HG02884 (cell line): ENCODE measurements at regions not wholly inside any gene's neighbourhood (a gene's known extent, or its start where the extent isn't known, plus 50 kb on each side); places are given as distances from the start of the nearest gene placed in this dataset.

Experiments used
- ATAC-seq: cut with Tn5 transposase; IDR thresholded peaks from one replicate; pipeline ENCODE4 v1.9.1; 2021; ENCODE audit warnings: mild to moderate bottlenecking, moderate library complexity; ENCODE audit not compliant: unreplicated experiment

DNA sequence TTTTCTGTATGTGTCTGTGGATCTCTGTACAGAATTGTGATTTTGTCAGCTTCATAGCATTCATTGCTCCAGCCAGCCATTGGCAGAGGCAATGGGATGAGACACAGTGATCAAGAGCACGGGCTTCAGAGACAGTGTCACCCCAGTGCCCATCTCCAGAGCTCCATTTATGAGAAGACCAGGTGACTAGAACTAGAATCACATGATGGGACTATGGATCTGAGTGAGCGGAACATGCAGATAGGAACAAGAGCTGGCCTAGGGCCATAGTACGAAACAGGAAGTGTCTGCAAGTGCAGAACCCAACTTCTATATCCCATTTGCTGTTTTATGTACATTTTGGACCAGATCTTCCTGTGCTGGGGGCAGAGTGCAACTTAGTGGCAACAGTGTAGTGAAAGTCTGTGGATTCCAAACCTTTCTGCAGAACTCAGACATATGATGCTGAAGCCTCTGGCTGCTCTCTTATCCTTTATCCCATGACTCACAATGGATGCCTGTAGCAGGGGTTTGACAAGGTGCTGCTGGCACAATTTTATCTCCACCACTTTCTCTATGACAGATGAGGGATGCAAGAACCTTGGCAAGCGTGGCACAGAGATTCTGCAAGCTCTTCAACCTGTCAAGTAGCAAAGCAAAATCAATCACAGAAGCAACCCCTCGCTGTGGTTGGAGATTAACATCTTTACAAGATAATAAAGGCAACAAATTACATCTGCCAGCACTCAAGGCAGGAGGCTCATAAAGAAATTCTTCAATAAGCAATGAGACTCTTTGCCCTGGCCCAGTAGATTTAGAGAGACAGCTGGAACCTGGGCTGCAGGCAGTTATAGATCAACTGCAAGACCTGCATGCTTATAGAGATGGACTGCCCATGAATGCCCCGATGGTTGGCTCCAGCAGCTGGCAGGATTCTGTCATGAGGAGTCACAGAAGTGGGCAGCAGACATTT is 681.3 kb downstream of the TNS3 start:
- no peak for ATAC-seq

DNA sequence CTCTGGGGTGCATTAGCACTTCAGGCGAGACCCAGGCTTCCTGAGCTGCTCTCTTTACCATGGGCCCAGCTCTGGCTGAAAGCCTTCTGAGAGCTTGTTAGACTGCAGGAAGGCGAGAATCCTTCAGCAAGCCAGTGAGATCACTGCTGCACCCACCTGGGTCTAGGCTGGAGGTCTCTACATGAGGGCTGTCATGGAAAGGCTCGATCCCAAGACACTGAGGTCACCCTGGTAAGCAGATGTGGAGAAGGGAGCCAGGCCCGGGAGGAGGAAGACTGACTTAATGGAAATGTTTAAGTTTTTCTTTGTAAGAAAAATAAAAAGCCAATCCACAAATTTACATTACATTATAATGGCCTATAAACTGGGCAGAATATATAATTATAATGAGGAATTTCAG is 684.5 kb downstream of the TNS3 start:
- no peak for ATAC-seq

DNA sequence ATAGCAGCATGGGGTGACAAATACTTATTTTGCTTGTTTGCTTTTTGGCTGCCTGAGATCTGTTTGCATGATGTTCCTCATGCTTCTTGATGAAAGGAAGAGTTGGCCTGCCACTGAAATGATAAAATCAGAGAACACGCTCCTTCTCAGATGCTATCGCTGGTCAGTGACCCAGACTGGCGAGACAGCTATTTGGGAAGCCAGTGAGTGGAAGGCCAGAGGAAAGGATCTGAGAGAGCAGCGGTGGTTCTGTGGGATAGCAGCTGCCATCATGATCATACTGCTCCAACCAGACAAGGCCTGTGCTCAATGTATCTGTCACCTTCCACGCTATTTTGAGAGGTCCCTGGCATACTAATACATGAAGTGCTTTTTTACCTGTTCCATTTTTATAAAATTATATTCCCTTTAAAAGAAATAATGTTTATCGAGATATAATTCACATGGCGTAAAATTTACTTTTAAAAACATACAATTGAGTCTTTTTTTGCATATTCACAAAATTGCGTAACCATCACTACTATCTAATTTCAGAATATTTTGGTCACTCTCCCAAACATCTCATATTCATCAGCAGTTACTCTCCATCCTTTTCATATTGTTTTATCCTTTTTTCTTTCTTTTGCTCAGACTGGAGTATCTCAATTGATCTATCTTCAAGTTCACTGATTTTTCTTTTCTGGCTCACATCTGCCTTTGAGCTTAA is 695.1 kb downstream of the TNS3 start:
- ATAC-seq: no peak

DNA sequence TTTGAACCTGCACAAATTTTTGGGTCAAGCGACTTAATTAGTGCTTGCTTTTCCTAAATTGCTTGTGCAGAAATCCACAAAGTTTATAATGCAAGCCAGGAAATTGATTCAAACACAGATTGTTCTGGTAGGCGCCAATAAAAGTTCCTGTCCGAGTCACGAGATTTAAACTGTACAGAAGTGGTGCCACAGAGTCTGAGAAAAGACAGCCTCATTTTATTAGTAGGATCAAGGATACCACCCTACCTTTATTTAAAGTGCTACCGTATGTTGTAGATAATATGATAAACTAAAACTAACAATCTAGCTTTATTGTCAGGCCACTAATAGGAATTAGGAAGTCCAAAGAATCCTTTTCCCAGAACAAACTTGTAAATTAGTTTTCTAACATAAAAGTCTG is 696.7 kb downstream of the TNS3 start:
- no peak for ATAC-seq

DNA sequence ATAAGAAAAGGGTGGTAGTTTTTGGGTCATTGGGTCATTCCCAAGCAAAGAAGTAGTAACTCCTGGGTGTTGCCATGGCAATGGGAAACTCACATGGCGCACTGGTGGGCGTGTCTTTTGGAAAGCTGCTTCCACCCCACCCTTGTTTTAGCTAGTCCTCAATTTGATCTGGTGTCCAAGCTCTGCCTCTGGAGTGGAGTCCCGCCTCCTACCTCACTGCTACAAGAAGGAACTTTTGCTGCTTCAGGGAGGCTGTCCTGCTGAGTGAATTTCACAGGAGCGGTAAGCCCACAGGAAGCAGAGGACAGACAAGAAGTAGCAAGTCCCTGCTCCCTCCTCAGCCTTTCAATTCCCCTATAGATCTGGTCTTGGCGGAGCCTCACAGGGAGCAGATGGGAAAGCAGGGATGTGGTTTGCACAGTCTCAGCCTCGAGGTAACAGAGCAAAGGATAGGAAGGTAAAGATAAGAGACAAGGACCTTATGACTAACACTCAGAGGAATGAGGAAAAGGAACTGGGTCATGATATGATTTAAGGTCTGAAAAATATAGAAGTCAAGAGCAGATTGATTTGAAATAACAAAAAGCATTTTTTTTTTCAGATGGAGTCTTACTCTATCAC is 700.3 kb downstream of the TNS3 start:
- no peak for ATAC-seq

- no peak for ATAC-seq
Observed at GRCh38 chr7:46880508-46881196, 701.3 kb downstream of the TNS3 start.

DNA sequence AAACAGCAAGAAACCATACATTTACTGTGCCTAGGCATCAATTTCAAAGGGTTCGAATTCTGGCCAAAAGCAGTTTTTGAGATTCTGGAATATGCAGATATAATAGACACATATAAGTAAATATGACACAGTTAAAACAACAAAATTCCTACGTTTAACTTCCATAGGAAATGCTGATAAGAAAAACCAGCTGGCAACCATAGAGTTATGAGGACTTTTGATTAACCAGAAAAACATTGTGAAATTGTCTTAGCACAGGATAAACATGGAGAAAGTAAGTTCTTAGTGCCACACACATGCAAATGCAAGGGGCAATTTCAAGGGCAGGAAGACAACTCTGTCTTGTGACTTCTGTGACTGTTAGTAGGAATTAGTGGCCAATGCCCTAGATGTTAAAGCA is 702.1 kb downstream of the TNS3 start:
- no peak for ATAC-seq

- ATAC-seq: no peak
Observed at GRCh38 chr7:46871516-46871915, 710.4 kb downstream of the TNS3 start.

GRCh38 chr7:46864716-46865115 is 717.2 kb downstream of the TNS3 start:
- ATAC-seq: no peak

- no peak for ATAC-seq
Observed at GRCh38 chr7:46859963-46860475, 721.9 kb downstream of the TNS3 start.

- no peak for ATAC-seq
Observed at GRCh38 chr7:46855851-46856250, 726.1 kb downstream of the TNS3 start.

GRCh38 chr7:46854958-46855473 is 726.9 kb downstream of the TNS3 start:
- no peak for ATAC-seq

DNA sequence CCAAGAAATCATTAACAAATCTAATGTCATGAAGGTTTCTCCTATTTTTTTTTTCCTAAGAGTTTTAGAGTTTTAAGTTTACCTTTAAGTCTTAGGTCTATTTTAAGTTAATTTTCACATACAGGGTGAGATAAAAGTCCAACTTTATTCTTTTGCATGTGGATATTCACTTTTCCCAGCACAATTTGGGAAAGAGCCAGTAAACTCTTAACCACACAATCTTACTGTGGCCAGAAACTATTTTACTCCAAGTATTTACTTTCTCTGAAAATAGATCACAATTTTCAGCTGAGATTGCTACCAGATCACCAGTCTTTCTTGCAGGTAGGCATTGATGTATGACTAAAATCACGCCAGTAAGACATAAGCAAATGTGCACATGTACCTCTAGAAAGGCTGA is 728.5 kb downstream of the TNS3 start:
- no peak for ATAC-seq

DNA sequence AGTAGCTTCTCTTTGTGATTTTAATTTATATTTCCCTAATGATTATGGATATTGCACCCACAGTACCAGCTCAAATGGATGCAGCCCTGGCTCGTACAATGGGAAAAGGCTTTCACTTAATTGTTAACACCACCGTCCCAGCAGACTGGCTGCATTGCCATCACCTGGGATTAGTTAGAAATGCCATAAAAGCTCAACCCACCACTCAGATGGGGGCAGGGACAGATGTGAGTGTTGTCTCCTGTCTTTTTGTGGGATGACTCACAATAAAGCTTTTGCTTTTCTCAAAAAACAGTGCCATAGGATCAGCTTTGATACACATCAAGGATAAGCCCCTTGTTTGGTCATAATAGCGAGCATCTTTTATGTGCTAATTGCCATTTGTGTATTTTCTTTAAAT is 729.1 kb downstream of the TNS3 start:
- ATAC-seq: no peak

- no peak for ATAC-seq
Observed at GRCh38 chr7:46850563-46851330, 731.2 kb downstream of the TNS3 start.

- no peak for ATAC-seq
Observed at GRCh38 chr7:46848944-46849343, 733.0 kb downstream of the TNS3 start.

GRCh38 chr7:46848311-46848710 is 733.6 kb downstream of the TNS3 start:
- no peak for ATAC-seq

GRCh38 chr7:46847126-46847525 is 734.8 kb downstream of the TNS3 start:
- ATAC-seq: no peak

DNA sequence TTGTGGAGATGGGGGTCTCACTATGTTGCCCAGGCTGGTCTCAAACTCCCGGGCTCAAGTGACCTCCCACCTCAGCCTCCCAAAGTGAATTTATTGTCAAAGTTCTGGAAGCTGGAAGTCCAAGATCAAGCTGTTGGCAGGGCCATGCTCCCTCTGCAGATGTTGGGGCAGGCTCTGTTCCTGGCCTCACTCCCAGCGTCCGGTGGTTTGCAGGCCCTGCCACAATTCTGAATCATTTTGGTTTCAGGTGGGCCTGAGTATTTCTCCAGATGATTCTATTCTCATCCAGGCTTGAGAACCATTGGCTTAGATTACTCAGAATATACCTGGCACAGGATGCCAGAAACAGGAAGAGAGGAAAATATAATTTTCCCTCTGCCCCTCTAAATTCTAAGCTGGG is 737.4 kb downstream of the TNS3 start:
- no peak for ATAC-seq

DNA sequence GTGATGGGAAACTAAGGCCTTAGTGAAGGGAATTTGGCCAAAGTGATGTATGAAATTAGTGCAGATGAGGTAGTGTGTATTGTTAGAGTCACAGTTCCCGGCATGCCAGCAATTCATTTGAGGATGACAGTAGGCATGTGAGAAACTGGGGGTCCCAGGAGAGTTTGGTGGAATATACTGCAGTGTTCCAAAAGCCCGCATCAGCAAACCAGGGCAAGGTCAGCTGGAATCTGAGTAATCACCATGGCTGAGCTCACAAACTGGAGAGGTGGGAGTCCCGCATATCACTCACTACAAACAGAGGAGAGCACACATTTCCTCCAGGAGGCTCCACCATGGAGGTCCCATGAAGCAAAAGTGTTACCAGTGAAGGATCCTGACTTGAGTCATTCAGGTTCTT is 740.7 kb downstream of the TNS3 start:
- no peak for ATAC-seq
